NCI-H1694 (cell line): ENCODE measurements at regions not wholly inside any gene's neighbourhood (a gene's known extent, or its start where the extent isn't known, plus 50 kb on each side); places are given as distances from the start of the nearest gene placed in this dataset.

Experiments
- DNase-seq: peaks from one replicate; lab custom pipeline; 2025; lab: John Stamatoyannopoulos, UW

DNA sequence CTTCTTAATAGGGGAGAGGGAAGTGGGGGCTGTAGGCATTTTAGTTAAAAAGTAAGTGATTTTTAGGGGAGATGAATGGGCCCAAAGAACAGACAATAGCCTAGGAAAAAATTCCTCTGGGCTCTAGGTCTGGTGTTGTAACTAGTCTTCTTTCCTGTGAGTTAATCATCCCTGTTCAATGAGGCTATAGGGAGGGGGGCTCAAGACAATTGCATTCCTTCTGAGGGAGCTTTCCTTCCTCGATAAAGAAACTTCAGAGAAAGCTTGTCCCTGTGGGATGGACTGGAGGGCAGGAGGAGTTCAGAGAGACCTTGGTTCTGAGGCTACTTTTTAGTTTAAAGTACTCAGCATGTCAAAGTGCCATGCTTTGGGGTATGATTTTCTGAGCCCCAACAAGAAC lies 127.2 kb downstream of the BBS10 start:
- no peak for DNase-seq

- DNase-seq = no peak
These were observed 128.4 kb downstream of the BBS10 start for GRCh38 chr12:76219806-76220205.

GRCh38 chr12:76216585-76217472 lies 131.4 kb downstream of the BBS10 start:
- no peak for DNase-seq

DNA sequence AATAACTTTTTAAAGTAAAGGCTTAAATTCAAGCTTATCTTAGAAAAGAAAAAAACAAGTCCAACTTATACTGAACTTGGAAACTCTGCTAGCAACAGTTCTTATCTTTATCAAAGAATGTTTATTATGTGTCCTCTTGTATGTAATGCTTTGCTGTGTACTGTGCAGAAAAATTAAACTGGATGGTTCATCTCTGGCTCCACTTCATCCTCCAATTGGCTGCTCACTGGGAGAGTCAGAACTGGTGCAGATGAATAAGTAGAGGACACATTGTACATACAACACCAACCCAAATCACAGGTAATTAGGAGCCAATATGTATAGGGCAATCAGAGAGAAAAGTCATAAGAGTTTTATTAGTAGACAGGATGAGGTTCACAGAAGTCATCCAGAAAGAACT lies 123.6 kb upstream of the NAP1L1 start:
- no peak for DNase-seq

- no peak for DNase-seq
These were observed 122.2 kb upstream of the NAP1L1 start for GRCh38 chr12:76206677-76207072.

- DNase-seq = no peak
These were observed 121.7 kb upstream of the NAP1L1 start for GRCh38 chr12:76206039-76206676.

- DNase-seq = no peak
These were observed 118.1 kb upstream of the NAP1L1 start for GRCh38 chr12:76202621-76203020.

DNA sequence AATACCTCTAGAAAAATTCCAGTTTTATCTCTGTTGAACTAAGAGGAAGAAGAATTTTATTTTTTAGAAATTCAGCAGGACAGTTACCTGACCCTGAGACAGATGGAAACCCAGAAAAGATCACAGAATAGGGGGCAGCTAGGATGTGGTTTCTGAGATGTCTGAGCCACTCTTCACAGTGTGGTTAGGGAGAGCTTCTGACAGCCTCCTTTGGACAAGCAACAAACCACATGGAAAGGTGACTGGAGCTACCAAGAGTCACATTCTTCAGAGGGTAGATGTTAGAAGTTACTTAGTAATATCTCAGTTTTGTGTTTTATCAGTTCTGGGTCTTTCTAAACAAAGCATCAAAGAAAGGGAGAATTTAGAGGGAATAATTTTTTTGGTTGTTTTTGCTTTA lies 117.3 kb upstream of the NAP1L1 start:
- no peak for DNase-seq

GRCh38 chr12:76201316-76201715 lies 116.8 kb upstream of the NAP1L1 start:
- no peak for DNase-seq

DNA sequence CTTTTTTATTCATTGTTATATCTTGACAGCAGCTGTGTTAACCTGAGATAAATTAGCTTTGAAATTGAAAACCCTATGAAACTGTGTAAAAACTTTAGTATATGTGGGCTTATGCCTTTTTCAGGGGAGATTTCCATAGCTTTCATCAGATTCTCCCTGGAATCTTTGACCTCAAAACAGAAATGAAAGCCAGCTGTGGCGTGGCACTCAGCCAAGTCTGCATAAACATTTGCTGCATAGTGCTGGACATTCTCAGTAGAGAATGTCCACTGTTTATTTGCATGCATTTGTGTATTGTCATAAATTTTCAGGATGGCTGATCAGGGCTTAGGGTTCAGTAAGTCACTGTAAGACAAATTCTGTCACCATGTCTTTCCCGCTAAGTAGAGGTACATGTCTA lies 115.3 kb upstream of the NAP1L1 start:
- DNase-seq = no peak

GRCh38 chr12:76198839-76199238 lies 114.4 kb upstream of the NAP1L1 start:
- DNase-seq = no peak

DNA sequence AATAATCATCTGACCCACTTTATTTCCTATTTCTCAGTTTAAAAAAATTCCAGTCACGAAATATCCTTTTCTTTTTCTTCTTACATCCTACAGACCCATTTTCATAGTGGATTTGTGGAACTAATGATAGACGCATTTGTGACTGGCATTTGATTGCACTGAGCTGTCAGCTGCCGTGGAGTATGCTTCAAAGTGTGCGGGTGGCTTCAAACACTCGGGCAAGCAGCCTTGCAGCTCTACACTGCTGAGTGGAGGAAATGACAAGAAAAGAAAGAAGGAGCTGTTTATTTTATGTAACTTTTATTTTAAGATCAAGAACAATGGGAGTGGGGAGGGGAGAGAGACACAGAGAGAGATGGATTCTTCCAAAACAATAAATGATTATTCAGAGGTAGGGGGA lies 112.8 kb upstream of the NAP1L1 start:
- DNase-seq = no peak

GRCh38 chr12:76195920-76196319 lies 111.4 kb upstream of the NAP1L1 start:
- DNase-seq = no peak

DNA sequence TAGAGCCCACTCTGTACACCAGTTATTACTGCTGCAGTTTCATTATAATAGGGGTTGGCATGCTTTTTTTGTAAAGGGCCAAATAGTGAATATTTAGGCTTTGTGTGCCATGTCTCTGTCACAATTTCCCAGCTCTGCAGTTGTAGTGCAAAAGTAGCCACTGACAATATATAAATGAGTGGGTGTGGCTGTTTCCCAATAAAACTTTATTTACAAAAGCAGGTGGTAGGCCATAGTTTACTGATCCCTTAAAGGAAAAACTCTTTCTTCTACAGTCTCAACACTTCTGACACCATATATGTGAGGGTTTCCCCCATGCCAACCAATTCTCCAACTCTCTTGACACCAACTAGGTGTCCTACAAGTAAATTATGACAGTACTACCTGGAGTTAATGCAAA lies 110.2 kb upstream of the NAP1L1 start:
- no peak for DNase-seq

DNA sequence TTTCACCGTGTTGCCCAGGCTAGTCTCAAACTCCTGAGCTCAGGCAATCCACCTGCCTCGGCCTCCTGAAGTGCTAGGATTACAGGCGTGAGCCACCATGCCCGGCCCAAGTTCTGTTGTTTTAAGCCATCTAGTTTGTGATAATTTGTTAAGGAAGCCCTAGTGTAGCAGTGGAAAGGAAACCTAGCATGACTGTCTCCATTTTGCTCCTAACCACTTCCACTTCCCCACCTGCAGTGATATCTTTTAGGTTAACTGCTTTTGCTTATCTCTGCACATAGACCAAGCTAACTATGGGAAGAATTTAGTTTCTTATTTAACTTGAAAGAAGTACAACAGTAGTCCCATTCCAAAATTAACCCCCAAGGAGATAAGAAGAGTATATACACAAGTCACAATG lies 109.5 kb upstream of the NAP1L1 start:
- DNase-seq = no peak

DNA sequence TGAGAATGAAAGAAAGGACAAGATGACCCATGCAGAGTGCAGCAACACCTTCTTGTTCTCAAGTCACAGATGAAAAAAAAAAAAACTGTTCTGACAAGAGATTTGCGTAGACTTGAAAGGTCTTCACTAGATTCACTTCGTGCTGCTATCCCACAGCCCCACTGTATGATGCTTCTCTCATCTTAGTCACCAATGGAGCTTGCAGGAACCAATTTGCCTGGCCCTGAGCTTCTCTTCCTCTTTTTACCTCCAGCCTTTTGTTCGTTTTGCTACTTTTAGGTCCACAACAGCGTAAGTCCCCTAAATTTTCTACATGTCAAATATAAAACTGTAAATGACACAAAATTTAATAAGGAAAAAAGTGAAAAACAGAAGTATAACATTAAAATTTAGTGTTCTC lies 107.9 kb upstream of the NAP1L1 start:
- DNase-seq = no peak

GRCh38 chr12:76190299-76190698 lies 105.8 kb upstream of the NAP1L1 start:
- DNase-seq = no peak

DNA sequence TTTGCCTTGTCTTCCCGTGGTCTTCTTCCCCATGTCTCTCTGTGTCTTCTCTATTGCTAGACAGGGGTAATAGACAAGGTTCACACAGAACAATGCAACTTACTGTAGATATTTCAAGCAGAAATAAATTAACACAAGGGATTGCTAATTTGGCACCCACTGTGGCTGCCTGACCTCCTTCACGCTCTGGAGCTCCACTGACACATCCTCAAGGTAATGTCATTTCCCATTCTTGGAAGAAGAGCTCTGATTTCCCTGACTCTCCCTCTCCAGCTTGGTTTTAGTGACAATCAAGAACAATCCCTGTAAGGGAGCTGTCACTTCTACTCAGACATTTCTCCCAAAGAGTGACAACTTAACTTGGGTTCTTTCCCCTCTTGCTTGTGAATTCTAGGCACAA lies 105.4 kb upstream of the NAP1L1 start:
- no peak for DNase-seq

DNA sequence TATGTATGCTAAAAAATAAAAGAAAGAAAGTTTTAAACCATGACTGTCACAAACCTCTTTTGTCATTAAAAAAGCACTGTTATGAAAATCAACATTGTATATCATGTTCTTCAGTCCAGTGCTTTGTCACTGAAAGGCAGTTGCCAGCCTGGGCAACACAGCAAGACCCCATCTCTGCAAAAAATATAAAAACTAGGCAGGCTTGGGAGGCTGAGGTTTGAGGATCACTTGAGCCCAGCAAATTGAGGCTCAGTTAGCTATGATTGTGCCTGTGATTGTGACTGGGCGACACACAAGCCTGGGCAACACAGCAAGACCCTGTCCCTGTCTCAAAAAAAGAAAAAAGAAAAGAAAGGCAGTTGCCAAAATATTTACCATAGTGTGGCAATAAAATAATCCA lies 102.7 kb upstream of the NAP1L1 start:
- no peak for DNase-seq

GRCh38 chr12:76186131-76186906 lies 101.8 kb upstream of the NAP1L1 start:
- no peak for DNase-seq

- DNase-seq = no peak
These were observed 99.1 kb upstream of the NAP1L1 start for GRCh38 chr12:76183459-76184186.
